HG03571 (cell line): ENCODE measurements at regions not wholly inside any gene's neighbourhood (a gene's known extent, or its start where the extent isn't known, plus 50 kb on each side); places are given as distances from the start of the nearest gene placed in this dataset.
"Not testable (repeated sequence)": the region's sequence is repeated elsewhere in the genome, so short reads cannot be mapped to it uniquely, and the experiment has no call there.

Experiments
- ATAC-seq: cut with Tn5 transposase; IDR thresholded peaks from one replicate; pipeline ENCODE4 v1.9.1; 2021; ENCODE audit not compliant: unreplicated experiment

DNA sequence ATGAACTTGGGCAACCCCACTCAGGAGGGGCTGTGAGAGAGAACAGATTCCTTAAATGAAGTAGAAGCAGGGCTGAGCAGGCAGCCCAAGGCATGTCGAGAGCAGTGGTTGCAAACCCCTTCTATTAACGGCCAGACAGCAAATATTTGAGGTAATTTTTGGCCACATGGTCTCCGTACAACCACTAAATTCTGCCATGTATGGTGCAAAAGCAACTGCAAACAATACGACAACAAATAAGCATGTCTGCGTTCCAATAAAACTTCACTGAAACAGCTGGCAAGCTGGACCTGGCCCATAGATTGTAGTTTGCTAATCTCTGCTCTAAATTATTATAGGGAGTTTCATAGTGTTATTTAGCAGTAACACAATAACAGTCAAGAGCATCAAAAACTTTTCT is 217.0 kb upstream of the ZNF521 start:
- no peak for ATAC-seq

DNA sequence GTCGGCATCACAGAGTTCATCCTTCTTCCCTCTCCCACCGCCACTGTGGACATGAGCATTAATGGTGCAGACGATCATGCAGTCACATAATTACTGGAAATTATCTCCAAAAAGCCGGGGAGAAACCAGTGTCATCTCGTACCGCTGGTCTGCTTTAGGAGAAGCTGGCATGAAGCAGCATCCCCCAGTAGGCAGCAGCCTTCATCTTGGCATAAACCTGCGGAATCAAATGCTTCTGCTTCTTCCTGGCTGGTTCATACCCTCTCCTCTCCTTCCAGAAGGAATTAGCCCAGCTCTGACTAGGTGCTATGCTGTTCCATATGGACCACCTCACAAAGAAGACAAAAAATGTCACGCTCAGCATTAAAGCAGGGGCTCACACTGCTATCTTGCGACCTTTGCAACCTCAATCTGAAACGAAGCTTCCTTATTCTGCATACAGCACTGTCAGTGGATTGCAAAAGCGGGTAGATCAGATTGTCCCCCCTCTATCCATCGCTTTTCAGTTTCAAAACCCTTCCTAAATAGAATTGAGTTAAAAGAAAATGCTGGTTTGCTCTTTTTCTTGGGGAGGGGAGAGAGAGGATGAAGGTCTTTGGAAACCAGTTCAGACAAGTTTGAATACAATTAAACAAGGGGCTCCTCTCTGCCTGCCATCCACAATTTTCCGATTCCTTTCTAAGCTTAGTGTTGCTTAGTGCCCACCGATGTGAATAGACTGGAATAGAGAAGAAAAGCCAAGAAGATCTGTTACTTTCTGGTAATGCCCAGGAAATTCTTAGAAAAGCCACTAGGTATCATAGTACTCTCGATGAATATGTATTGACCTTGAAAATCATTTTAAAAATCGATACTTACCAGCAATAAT is 212.1 kb upstream of the ZNF521 start:
- no peak for ATAC-seq

DNA sequence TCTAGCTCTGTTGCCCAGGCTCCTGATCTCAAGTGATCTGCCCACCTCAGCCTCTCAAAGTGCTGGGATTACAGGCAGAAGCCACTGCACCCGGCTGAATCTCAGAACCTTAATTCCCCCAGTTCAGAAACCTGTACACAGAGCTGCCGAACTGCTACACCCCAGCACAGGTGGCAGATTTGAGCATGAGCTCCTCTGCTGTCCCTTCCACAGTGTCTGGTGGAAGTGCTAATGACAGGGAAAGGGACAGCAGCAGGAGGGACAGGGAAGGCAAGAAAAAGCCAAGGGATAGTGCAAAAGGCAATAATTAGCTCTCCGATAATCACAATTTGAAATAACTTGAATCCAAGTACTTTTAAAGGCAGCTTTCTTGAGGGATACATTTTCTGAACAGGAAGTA is 211.4 kb upstream of the ZNF521 start:
- ATAC-seq, result no peak

DNA sequence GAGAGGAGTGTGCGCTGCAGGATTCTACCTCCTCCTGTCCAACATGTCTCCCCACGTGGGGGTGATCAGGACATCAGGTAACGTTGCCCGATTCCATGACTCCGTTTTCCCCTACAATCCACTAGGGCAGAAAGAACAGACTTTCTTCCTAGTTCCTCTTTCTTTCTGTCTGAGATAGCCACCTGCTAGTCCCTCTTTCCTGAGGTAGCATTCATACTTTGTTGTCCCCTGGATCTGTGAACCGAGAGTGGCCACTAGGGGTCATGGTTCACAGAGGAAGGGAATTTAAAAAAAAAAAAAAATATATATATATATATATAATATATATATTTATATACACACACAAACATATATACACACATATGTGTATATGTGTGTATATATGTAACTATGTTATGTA is 210.0 kb upstream of the ZNF521 start:
- no peak for ATAC-seq

DNA sequence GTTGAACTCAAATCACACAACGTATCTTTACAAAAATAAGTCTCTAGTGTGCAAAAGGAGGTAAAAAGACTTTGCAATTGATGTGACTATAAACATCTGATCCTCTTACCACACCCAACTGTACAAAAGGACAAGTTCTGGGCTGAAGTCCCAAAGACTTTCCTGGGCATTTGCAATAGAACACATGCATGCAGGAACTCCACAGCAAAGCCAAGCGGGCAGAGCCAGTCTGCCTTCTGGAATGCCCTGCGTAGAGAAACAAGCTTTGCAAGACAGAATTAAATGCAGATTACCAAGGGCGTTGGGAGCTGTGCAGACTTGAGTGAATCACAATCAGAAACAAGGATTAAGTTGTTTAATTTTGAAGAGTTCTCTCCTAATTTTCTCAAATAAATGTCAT is 208.4 kb upstream of the ZNF521 start:
- ATAC-seq, result no peak

DNA sequence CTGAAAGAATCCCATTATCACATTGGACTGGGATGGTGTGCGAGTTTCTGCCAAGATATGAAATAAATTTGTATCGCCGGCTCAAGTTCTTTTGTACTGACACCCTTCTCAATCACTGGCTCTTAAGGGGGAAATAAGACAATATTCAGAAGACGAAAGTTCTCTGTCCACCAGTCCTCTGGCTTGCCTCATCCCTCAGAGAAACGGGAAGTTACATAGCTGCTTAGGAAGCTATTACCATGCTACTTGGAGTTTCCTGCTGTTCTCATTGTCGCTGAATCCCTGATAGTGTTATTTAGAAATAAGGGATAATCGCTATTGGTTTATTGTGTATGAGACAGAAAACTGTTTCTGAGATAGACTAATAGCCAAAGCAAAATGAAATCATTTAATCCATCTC is 205.0 kb upstream of the ZNF521 start:
- no peak for ATAC-seq

DNA sequence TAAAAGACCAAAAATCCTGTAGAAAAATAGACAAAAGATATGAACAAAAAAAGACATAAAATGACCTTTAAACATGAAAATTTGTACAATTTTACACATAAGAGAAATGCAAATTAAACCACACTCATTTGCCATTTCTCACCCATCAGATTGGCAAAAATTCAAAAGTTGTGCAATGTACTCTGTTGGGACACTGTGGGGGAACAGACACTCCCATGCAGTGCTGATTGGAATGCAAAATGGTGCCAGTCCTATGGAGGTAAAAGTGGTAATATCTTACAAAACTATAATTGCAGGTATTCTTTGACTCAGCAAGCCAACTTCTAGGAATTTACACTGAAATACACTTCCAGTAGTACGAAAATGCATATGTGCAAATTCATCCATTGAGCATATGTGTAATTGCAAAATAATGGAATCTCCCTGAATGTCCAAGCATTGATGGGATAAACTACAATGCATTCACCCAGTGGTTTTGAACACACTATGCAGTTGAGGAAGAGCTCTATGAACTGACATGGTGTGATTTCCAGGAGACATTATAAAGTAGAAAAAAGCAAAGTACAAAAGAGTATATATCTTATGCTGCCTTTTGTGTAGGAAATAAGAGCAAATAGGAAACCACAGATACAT is 201.8 kb upstream of the ZNF521 start:
- no peak for ATAC-seq

DNA sequence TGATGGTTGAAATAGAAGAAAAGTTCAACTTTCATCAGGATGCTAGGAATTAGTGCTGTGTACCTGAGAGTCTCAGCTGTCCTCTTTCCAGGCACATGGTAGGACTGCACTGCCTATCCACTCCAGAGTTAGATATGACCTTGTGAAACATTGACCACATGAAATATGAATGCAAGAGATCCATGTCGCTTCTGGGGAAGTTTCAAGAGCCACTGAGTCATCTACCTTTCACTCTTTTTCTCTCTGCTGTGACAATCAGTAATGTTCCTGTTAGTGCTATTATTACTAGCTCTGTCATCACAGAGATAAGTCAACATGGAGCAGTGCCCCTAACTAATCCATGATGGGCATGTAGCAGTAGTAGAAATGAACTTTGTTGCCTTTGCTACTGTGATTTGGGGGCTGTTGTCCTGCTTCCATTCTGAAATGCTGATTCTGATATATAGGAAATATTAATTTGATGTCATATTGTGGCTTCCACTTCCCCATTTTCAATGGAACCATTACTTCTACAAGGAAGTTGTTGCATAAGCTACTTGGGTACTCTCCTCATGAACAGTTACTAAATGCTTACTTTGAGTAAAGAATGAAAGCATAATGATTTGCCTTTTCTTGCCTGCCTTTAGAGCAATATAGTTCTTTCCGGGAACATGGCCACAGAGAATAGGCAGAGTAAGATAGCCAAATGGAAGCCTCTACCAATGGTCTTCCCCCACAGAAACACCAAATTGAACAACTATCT is 192.8 kb upstream of the ZNF521 start:
- no peak for ATAC-seq

DNA sequence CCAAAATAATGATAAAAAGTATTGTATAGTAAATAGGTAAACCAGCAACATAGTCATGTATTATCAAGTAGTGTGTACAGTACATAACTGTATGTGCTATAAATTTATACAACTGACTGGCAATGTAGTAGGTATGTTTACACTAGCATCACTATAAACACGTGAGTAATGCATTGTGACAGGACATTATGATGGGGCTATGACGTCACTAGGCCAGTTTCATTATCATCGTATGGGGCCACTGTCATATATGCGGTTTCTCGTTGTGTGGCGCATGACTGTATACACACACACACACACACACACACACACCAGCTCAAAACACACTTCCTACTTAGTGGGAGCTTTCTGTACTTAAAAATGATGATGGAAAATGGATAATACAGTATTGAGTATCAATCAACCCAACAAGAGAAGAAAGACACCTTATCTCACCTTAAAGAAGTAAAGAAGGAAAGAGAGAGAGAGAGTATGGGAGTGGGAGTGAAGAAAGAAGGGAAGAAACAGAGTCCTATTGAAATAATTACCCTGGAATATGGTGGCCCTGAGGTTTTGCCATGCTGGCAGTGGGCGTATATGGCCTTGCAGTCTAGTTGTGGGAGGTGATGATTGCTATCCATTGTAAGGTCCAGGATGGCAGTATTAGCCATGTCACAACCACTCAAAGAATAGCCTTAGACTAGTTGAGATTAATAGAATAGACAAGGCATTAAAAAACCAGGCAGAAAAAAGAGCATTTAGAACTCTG is 186.4 kb upstream of the ZNF521 start:
- no peak for ATAC-seq

DNA sequence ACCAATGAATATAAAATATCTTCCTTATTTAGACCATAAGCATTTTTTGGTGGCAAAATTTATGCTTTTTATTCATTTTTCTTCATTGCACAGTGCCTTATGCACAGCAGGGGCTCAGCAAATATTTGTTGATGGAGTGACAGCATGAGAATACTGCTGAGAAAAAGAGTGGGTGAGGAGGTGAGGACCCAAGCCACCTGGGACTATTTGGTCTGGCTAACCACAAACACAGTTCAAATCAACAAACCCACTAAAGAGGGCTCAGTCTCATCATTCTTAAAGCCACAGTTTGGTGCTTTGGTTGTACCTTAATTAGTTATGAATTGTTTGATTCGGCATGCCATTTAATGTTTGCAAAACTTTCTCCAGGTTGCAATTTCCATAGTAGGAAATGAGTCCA is 183.5 kb upstream of the ZNF521 start:
- no peak for ATAC-seq

DNA sequence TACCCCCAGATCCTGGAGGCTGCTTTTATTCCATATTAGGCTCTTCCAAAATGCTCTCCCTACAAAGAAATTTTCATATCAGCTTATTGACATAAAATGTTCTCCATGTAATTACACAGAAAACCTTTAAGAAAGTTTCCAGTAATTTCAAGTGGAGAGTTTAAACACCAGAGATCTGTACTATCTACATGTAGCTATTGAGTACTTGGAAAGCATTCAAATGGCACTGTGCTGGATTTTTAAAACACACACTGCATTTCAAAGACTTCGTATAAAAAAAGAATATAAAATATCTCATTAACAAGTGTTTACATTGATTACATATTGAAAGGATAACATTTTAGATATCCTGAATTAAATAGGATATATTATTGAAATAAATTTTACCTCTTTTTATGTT is 182.4 kb upstream of the ZNF521 start:
- no peak for ATAC-seq

DNA sequence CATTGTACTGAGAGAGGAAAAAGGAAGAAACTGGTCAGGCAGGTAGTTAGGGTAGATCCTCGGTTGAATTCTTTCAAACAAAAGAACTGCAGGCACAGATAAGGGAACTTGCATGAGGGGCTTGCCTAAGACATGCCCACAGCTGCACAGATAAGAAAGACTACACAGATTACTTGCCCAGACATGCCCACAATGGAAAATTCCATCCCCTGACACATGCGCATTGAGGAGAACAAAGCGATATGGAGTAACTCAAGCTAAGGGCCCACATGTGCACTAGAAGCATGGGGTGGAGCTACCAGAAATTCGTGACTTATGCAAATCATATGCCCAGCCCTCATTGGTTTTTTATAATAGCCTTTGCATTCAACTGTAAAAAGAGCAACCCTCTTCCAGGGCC is 181.3 kb upstream of the ZNF521 start:
- ATAC-seq, result no peak

DNA sequence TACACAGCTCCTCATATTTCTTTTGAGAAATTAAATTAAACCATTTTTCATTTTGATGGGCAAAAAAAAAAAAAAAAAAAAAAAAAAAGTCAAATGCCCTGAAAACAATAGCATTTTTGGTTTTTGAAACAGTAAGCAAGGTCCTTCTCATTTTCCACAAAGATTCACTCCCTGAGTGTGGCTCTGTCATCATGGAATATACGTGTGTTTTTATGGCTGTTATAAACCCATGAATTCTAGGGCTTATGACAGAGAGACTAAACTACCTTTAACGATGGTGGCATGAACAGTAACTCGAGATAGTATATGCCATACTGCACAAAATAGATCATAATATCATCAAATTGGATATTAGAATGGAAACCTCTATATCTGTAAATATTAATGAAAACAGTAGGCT is 179.2 kb upstream of the ZNF521 start:
- no peak for ATAC-seq

DNA sequence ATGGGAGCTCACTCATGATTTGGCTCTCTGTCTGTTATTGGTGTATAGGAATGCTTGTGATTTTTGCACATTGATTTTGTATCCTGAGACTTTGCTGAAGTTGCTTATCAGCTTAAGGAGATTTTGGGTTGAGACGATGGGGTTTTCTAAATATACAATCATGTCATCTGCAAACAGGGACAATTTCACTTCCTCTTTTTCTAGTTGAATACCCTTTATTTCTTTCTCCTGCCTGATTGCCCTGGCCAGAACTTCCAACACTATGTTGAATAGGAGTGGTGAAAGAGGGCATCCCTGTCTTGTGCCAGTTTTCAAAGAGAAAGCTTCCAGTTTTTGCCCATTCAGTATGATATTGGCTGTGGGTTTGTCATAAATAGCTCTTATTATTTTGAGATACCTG is 173.8 kb upstream of the ZNF521 start:
- not testable (repeated sequence) for ATAC-seq

DNA sequence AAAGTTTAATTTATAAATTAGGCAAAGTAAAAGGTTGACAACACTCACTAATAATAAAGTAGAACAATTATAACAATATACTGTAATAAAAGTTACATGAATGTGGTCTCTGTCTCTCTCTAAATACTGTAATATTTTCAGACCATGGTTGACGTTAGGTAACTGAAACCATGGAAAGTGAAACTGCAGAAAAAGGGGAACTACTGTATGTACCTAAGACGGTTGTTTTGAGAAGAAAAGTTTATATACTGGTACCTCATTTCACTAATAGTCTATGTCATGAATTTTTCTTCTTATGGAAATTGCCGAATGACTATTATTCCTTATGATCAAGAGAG is 166.7 kb upstream of the ZNF521 start:
- peak; percentile 80 for ATAC-seq

DNA sequence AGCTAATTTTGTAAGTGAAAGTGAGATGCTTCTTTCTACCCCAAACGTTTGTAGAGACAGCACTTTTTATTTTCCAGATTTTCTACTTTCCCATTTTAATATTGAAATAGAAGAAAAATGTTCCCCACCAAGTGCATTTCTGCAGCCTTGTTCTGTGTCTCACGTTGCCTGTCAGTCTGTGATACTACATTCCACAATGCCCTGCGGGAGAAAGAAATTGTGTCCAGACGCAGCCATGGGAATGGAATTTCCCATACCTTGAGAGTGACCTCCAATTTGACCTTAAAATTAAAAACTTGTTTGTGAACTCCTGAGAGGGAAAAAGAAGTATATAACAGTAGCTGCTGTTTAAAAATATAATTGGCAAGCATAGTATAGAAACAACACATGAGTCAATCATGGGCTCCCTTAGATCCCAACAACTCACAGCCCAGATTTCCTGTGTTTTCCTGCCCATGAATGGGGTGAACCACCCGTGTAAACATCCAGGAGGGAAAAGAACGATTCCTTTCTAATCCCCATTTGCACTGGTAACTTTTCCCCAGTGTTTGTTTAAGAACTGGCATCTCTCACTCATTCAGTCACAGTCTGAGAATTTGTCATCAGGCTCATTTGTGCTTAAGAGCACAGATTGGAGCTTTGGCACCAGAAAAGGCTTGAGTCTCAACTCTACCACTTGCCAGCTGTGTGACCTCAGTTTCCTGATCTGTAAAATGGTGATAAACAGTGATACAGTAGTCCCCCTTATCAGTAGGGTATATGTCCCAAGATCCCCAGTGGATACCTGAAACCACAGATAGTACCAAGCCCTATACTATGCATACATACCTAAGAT is 166.1 kb upstream of the ZNF521 start:
- peak; percentile 8 for ATAC-seq

DNA sequence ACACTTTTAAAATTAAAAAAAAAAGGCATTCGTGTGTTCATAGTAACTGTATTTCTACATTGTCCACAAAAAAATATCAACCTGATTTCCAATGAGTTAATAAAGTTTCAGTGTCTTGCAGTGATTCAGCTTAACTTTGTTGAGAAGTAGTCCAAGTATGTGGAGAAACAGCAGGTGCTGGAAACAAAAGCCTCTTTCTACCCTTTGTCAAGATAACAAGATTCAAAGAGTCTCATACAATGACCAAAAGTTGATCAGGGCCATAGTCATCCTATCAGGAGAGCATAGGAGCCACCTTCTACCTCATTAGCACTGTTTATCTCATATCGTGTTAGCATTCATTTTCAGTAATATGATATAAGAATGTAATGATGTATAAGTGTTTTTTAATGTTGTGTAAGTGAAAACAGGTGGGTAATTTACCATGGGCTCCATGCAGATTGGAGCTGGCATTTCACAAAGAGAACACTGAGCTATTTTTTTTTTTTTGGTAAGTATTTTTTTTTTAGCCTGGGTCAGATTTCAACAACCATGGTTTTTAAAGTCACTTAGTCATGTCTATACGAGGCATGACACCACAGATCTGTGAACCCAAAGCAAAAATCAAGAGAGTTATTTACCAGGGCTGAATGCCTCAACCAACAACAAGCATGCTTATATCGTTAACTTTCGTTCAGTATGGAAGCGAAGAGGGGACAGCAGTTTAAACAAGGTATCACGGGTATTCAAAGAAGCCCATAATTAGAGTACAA is 165.0 kb upstream of the ZNF521 start:
- no peak for ATAC-seq

DNA sequence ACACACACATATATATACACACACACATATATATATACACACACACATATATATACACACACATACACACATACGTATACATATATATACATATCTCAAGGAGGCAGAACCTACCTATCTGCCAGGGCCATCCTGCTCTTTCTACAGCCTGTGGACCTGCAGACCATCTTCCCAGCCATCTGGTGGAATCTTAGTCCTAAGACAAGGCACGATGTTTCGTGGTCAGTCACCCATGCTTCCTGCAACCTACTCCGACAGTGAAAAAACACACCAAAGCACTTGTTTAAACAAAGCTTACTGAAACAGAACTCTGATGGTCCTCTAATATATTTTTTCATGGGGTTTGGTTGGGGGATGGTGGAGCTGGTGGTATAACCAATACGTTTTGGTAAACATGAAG is 164.2 kb upstream of the ZNF521 start:
- no peak for ATAC-seq

DNA sequence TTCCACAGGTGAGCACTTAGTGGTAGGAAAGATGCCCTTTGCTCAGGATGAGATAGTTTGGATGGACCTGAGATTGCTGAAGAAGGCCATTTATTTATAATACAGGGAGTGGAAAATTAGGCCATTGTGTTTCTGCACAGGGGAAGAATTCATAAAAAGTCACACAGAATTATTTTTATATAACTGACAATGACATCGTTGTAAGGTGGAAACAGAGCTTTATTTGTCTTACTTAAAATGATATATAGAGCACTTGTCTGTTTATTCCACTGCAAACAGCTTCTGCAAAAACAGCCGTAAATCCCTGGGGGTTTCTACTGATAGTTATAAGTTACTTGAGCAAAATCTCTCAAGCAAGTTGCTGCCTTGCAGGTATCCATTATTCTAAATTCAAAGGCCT is 158.1 kb upstream of the ZNF521 start:
- ATAC-seq, result no peak

DNA sequence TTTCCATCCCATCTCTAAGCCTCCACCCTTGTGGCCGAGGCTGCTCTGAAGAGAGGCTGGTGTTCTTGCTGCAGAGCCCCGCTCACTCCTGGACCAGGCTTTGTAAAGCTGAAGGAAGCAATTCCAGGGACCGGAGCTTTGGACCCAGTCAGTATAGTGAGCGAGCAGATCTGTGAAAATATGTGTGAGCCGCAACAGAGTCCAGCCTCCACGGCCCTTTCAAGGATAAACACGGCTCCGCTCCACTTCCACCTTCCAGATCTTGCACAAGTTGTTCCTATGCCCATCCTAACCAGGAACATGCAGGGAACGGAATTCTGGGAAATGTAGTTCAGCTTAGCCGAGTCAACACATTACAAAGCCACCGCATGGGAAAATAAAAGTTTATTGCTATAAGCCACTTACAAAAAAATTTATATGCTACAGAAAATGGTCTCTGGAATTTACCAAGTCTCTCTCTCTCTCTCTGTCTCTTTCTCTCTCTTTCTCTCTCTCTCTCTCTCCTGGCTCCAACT is 151.7 kb upstream of the ZNF521 start:
- ATAC-seq, result no peak
